ENCODE measurements at regions not wholly inside any gene's neighbourhood (a gene's known extent, or its start where the extent isn't known, plus 50 kb on each side); places are given as distances from the start of the nearest gene placed in this dataset.

- DNase-seq: no peak
These were observed 829.4 kb downstream of the TRIB2 start for GRCh38 chr2:13546131-13546530.

- no peak for DNase-seq
These were observed 833.8 kb downstream of the TRIB2 start for GRCh38 chr2:13550285-13551231.

- DNase-seq: no peak
These were observed 841.6 kb downstream of the TRIB2 start for GRCh38 chr2:13558368-13558767.

- DNase-seq: no peak
These were observed 843.6 kb downstream of the TRIB2 start for GRCh38 chr2:13560322-13560721.

- no peak for DNase-seq
These were observed 855.7 kb downstream of the TRIB2 start for GRCh38 chr2:13572466-13572865.

GRCh38 chr2:13574831-13575230 is 858.1 kb downstream of the TRIB2 start:
- DNase-seq: no peak

GRCh38 chr2:13576406-13577036 is 859.8 kb downstream of the TRIB2 start:
- no peak for DNase-seq

- DNase-seq: no peak
These were observed 861.8 kb downstream of the TRIB2 start for GRCh38 chr2:13578547-13578946.

- no peak for DNase-seq
These were observed 864.7 kb downstream of the TRIB2 start for GRCh38 chr2:13581471-13581870.

GRCh38 chr2:13583609-13584008 is 866.9 kb downstream of the TRIB2 start:
- DNase-seq: no peak

GRCh38 chr2:13584020-13584419 is 867.3 kb downstream of the TRIB2 start:
- DNase-seq: no peak

- no peak for DNase-seq
These were observed 869.0 kb downstream of the TRIB2 start for GRCh38 chr2:13585732-13586131.

GRCh38 chr2:13596233-13596632 is 879.5 kb downstream of the TRIB2 start:
- no peak for DNase-seq

GRCh38 chr2:13597176-13597575 is 880.4 kb downstream of the TRIB2 start:
- no peak for DNase-seq

GRCh38 chr2:13601506-13601905 is 884.8 kb downstream of the TRIB2 start:
- no peak for DNase-seq

- DNase-seq: no peak
These were observed 888.4 kb downstream of the TRIB2 start for GRCh38 chr2:13604951-13605661.

- DNase-seq: no peak
These were observed 890.4 kb downstream of the TRIB2 start for GRCh38 chr2:13607139-13607538.

GRCh38 chr2:13611939-13612338 is 895.2 kb downstream of the TRIB2 start:
- DNase-seq: no peak

- DNase-seq: no peak
These were observed 899.3 kb downstream of the TRIB2 start for GRCh38 chr2:13616059-13616458.

GRCh38 chr2:13616616-13617015 is 899.9 kb downstream of the TRIB2 start:
- no peak for DNase-seq

- DNase-seq: no peak
These were observed 911.4 kb downstream of the TRIB2 start for GRCh38 chr2:13628122-13628521.

- DNase-seq: no peak
These were observed 921.4 kb downstream of the TRIB2 start for GRCh38 chr2:13638181-13638580.

- DNase-seq: no peak
These were observed 933.2 kb downstream of the TRIB2 start for GRCh38 chr2:13649918-13650317.

Data from activated effector memory CD4-positive, alpha-beta T cell treated with Interleukin-2 at 50 U/mL for 16 hours (primary cell).